ENCODE measurements at regions not wholly inside any gene's neighbourhood (a gene's known extent, or its start where the extent isn't known, plus 50 kb on each side); places are given as distances from the start of the nearest gene placed in this dataset.

DNA sequence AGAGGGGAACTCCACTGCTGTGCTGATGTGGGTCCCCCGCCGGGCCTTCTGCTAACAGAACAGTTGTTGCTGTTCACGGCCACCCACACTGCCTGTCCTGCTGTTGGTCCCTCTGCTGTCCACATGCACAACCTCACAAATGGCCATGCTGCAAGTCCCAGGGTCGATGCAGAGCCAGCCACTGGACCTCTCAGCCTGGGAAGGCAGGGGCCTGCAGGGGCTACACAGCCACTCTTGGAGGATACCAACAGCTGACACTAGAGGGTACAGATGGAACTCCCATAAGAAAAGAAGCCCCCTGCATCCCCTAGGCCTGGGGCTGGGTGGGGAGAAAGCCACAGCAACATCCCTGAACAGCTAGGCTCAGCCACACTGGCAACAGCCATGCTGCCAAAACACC is 104.4 kb upstream of the IQSEC1 start:
- FAIRE-seq (no peak), DNase-seq (ENCODE audit: low spot score in 2 of 2) (no peak)

DNA sequence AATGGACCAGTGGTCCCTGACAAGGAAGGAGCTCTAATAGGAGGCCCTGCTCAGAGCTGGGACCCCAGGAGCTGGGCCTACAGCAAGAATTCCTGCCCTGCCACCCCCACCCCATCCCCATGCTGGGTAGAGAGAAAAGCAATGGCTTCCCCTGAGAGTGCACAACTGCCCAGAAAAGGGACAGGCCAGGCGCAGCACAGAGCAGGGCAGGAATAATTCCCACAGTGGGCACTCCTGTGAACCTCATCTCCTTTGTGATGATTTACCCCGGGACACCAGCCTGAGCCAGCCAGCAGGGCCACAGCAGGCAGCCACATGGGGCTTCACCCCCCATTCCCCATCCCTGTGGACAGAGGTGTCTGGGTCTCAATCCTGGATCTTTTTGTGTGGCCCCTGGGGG is 104.0 kb upstream of the IQSEC1 start:
- no peak for FAIRE-seq

DNA sequence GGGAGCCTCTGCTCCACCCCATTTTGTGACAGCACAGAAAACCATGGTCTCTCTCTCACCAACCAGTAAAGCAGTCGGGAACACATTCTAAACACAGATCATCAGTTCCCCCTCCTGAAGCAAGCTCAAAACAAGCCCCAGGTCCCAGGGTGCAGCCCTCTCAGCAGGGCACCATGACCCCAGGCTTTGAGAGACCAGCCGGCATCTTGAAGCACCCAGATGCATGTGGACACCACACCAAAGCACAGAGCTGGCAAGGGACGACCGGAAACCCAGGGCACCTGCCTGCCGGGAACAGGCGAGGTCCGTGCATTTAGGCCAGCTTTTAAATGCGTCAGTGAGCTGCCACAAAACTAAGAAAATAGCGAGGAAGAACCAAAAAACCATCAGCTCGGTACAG is 103.2 kb upstream of the IQSEC1 start:
- FAIRE-seq (no peak), DNase-seq (ENCODE audit: low spot score in 2 of 2) (no peak)

More for the DNA sequence above, 104.0 kb upstream of the IQSEC1 start:
- no peak for DNase-seq (ENCODE audit: low spot score in 2 of 2)

GRCh38 chr3:13174803-13175135 is 101.5 kb upstream of the IQSEC1 start:
- FAIRE-seq (no peak), DNase-seq (ENCODE audit: low spot score in 2 of 2) (no peak)

- FAIRE-seq (no peak), DNase-seq (ENCODE audit: low spot score in 2 of 2) (no peak)
Measured at GRCh38 chr3:13174011-13174802, 101.0 kb upstream of the IQSEC1 start.

GRCh38 chr3:13173186-13173585 is 100.0 kb upstream of the IQSEC1 start:
- FAIRE-seq (no peak), DNase-seq (ENCODE audit: low spot score in 2 of 2) (no peak)

GRCh38 chr3:13172644-13173013 is 99.4 kb upstream of the IQSEC1 start:
- FAIRE-seq (no peak), DNase-seq (ENCODE audit: low spot score in 2 of 2) (no peak)

DNA sequence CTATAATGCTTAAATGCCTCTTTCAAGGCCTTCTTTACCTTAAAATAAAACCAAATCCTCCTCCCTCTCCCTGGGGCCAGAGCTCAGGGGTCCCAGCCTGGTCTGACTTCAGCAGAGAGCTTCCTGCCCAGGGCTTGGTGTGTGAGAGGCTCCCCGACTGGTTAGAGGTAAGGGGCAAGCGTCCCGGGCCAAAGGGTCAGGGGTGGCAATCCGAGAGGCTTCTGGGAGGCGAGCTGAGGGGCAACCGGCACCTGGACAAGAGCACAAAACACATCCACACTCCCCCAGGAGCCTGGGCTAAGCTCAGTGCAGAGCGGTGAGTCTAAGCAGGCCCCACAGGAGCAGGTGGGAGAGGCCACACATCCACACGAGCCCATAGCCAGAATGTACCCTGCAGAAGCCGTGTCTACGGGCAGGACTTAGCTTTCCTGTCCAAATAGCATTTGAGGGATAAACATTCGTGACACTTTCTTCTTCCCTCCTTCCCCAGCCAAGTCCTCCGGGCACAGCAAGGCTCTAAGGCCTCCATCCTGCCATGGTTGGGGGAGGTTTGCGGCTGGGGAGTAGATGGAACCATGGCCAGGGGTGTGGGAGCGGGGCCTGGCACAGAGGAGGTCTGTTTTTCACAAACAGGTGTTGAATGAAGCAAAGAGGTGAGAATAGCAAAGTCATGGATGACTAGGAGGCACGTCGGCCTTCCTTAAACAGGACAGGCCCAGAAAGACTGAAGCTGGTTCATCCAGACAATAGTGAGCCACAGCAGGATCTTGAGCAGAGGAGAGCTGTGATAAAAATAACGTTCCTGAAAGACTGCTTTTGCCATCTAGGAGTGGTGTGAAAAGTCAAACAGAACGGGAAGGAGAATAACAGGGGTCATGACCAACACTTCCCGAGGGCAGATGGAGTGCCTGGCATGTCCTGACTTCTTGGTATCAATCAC is 98.7 kb upstream of the IQSEC1 start:
- DNase-seq (ENCODE audit: low spot score in 2 of 2) (no peak), FAIRE-seq (no peak)

DNA sequence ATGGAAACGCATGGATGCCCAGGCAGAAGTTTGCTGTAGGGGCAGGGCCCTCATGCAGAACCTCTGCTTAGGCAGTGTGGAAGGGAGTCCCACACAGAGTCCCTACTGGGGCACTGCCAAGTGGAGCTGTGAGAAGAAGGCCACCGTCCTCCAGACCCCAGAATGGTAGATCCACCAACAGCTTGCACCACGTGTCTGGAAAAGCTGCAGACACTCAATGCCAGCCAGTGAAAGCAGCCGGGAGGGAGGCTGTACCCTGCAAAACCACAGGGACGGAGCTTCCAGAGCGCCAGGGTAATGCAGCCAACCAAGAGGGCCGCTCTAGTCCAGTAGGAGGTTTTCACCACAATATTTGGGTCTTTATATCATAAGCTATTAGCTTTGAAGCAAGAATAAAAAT is 97.1 kb upstream of the IQSEC1 start:
- DNase-seq (ENCODE audit: low spot score in 2 of 2) (no peak), FAIRE-seq (no peak)

- FAIRE-seq, result no peak
- no peak for DNase-seq (ENCODE audit: low spot score in 2 of 2)
Measured at GRCh38 chr3:13168391-13168790, 95.2 kb upstream of the IQSEC1 start.

DNA sequence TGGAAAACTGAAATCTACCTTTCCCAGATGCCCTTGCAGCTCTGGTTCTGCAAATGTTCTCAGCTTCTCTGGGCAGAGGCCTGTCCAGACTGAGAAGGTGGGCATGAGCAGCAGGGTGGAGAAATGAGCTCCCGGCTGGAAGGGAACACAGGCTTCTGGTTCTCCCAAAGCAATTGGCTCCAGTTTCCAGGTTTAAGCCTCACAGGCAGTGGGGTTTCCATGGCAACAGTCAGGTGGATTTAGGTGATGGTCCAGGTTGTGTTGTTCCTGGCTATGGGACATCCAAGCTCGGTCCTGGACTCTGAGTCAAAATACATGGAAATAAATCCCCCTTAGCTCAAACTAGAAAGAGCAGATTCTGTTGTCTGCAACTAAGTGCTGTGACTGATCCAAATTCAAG is 94.6 kb upstream of the IQSEC1 start:
- FAIRE-seq (no peak), DNase-seq (ENCODE audit: low spot score in 2 of 2) (no peak)

DNA sequence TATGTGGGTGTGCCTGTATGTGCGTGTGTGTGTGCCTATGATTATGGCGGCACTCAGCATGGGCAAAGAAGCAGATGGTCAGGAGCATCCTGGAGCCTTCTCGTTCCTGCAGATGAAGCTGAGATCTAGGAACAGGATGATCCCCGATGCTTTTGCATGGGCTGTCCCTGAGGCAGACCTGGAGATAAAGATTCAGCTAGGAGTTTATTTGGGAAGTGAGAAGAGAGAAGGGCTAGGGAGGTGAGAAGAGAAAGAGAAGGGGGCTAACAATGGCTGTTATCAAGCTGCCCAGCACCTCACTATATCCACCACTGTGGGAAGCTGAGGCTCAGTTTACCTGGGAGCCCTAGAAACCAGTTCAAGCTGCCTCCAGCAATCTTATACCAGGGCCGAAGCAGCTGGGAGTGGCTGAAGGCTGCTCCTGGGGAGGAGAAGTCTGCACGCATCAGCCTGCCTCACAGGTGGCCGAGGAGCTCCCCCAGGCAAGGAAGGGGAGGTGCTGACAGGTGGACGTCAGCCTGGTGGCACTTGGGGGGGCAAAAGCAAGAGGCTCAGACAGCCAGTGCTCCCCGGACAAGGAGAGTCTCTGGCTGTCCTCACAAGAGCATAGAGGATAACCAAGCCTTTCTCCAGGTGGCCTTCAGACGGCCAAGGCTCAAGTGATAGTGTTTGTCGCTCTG is 94.0 kb upstream of the IQSEC1 start:
- no peak for FAIRE-seq
- no peak for DNase-seq (ENCODE audit: low spot score in 2 of 2)

DNA sequence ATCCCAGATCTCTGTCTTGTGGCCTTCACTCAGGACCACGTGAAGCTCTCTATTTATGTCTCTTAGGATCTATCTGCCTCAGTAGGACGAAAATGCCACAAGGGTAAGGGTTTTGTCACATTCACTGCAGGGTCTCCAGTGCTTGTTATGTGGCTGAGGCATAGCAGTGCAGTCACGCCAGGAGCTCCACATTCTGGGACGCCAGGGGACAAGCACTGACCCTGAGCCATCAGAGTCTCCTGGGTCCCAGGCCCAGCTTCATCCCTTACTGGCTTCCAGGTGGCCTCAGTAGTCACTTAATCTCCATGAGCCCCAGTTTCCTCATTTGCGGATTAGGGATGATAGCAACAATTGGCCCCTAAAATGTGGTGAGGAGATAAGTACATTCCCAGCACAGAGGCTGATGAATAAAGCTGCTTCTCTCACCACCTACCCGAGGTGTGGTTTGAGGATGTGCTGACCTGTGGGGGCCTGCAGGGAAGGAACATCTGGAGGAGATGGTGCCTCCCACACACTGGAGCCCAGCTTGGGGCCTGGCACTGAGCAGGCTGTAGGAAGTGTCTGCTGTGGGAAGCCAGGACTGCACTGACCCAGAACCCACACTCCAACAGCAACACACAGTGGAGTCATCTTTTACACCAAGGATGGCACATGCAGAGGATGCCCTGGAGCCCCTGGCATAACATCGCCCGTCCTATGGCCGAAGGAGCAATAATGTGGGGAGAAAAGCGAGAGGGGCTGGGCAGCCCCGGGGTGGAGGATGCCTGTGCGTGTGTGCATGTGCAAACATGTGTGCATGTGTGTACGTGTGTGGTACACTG is 93.2 kb upstream of the IQSEC1 start:
- FAIRE-seq (no peak), DNase-seq (ENCODE audit: low spot score in 2 of 2) (no peak)

- DNase-seq (ENCODE audit: low spot score in 2 of 2) (no peak), FAIRE-seq (no peak)
Measured at GRCh38 chr3:13165576-13165975, 92.3 kb upstream of the IQSEC1 start.

DNA sequence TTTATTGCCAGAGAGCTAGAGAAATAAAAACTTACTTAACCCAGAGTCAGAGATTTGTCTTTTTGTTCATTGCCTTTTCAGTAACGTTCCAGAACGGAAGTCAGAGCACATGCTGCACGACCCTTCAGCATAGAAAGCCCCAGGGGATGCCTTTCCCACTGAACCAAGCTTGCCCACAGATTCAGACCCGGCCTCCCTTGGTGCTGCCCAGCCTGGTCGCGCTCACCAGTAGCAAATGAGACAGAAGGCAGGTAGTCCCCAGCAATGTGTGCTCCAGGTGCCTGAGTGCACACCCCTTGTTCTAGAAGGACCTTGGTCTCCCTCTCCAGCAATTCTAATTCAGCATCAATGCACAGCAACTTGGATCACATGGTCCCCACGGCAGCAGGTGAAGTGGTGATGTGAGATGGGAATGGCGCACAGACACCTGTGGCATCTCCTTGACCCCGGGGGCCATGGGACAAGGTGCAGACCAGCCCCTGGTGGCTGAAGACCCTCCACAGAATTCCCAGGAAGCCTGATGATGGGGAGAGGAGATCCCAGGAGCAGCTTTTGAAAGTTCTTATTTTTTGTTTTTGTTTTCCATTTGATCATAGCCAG is 91.8 kb upstream of the IQSEC1 start:
- FAIRE-seq, result no peak
- no peak for DNase-seq (ENCODE audit: low spot score in 2 of 2)

- FAIRE-seq, result no peak
- no peak for DNase-seq (ENCODE audit: low spot score in 2 of 2)
Measured at GRCh38 chr3:13163848-13164382, 90.7 kb upstream of the IQSEC1 start.

GRCh38 chr3:13162549-13163320 is 89.5 kb upstream of the IQSEC1 start:
- FAIRE-seq (no peak), DNase-seq (ENCODE audit: low spot score in 2 of 2) (no peak)

DNA sequence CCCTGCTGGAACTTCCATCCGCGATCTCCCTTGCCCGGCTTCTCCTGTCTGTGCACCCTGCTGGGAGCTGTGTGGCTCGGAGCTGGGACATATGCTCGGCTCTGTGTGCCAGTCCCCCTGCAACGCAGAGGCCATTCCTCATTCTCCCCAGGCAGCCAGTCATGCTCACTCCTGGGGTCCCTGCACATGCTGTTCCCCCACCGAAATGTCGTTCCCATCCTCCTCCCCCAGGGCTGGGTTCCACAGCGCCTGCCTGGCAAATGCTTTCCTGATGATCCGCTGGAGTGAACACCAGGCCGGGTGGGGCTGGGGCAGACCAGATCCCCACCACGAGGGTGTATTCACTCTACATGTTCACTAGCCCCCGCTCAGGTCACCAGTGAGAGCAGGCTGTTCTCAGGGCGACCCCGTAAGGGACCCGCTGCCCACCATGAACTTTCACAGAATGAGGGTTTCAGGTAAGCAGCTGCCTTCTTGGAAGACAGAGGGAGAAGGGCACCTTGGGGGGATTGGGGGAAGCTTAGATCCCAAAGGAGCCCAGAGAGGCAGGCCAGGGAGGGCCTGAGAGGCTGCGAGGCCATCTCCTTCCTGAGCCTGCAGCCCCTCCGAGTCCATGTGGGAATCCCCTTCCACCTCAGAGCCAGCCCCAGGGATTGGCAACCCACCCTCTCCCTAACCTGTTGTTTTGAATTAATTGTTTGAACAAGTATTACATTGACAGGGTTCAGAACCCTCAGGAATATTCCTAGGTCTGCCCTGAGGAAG is 88.7 kb upstream of the IQSEC1 start:
- FAIRE-seq (no peak), DNase-seq (ENCODE audit: low spot score in 2 of 2) (no peak)

Data from frontal cortex (tissue), 3 donors.